Right lobe of liver (tissue), 4 donors: ENCODE measurements at regions not wholly inside any gene's neighbourhood (a gene's known extent, or its start where the extent isn't known, plus 50 kb on each side); places are given as distances from the start of the nearest gene placed in this dataset.

Experiments
- CTCF ChIP-seq, 4 donors: fragments of 200-600 bp in 3 of 4; fragments of 450-650 bp in 1 of 4; IDR thresholded peaks; one replicate each; pipeline versions ENCODE4 v1.5.1 to v1.8.0; 2016 to 2022; ENCODE audit warnings: antibody characterized with exemption in 4 of 4, mild to moderate bottlenecking in 2 of 4
- POLR2A ChIP-seq: fragments of 450-650 bp; IDR thresholded peaks from one replicate; pipeline ENCODE4 v1.6.1; 2017; ENCODE audit warnings: antibody characterized with exemption, mild to moderate bottlenecking
- donor health status: DM: no; HTN: no; CAD: no.
- donor health status: DM: no; HTN: no; CAD: no.
- donor health status: DM: no; HTN: yes; CAD: no.

GRCh38 chr7:98500764-98501163 is 99.9 kb upstream of the BAIAP2L1 start:
- TF ChIP-seq POLR2A, result no peak
- no peak for TF ChIP-seq CTCF (IDR thresholded peaks at IDR 0.05)
